ENCODE measurements at regions not wholly inside any gene's neighbourhood (a gene's known extent, or its start where the extent isn't known, plus 50 kb on each side); places are given as distances from the start of the nearest gene placed in this dataset.

- Histone ChIP-seq H3K36me3 (ENCODE audit: insufficient read depth, low read length) (no peaks in the 10 kb centered on the region), H4K20me1 (ENCODE audit: insufficient read depth, low read length) (no peaks in the 10 kb centered on the region), H3K79me2 (ENCODE audit: insufficient read depth, low read depth, low read length) (no peaks in the 10 kb centered on the region), H3K4me3 (ENCODE audit: low read depth, low read length, poor library complexity, severe bottlenecking) (peak overlapping the region; percentile 33), H3K4me1 (ENCODE audit: insufficient read depth, low read length, poor library complexity, severe bottlenecking) (peaks cover 68% of the 10 kb centered on the region), H3K9me3 (ENCODE audit: low read length) (no peaks in the 10 kb centered on the region), H3K9me2 (ENCODE audit: insufficient read depth, low read length) (no peaks in the 10 kb centered on the region), H2AFZ (ENCODE audit: low read length) (peak overlapping the region; percentile 73), H3K4me2 (ENCODE audit: low read length) (peak overlapping the region; percentile 81), H3K27ac (ENCODE audit: low read depth, low read length, poor library complexity, severe bottlenecking) (peak overlapping the region; percentile 51)
- DNase-seq (ENCODE audit: low spot score): no peak
- no TSS peak for BruUV-seq (replicated peaks)
- TF ChIP-seq CTCF (conservative IDR thresholded peaks at IDR 0.05; ENCODE audit: low read length): no peak
- ChIA-PET CTCF (ENCODE audit: unreplicated experiment) (interaction anchor here (1.1 kb wide), 1 partner anchor 25 kb away, joined by 3 read pairs; no protein-coding TSS in a partner anchor), POLR2A (interaction anchor here (0.6 to 1.8 kb wide), 5 partner anchors 8 to 44 kb away, joined by 3 to 9 read pairs (median 3); no protein-coding TSS in a partner anchor)
- intact Hi-C loops (cut with micrococcal nuclease; ENCODE audit: unreplicated experiment): loop anchor here (10.0 kb wide), 2 partner anchors 552 to 642 kb away; partner anchors contain the start of gene BCL2L11
These were observed 207.6 kb downstream of the ANAPC1 start for GRCh38 chr2:111676291-111676822.

GRCh38 chr2:111678161-111678560 is 205.8 kb downstream of the ANAPC1 start:
- ChIA-PET CTCF (ENCODE audit: unreplicated experiment) (interaction anchor here (0.6 kb wide), 1 partner anchor 35 kb away, joined by 3 read pairs; no protein-coding TSS in a partner anchor), POLR2A (interaction anchor here (0.6 to 2.0 kb wide), 8 partner anchors 9 to 532 kb away, joined by 3 to 8 read pairs (median 4); no protein-coding TSS in a partner anchor)
- Histone ChIP-seq H3K27ac (ENCODE audit: low read depth, low read length, poor library complexity, severe bottlenecking) (peak overlapping the region; percentile 51), H3K9me3 (ENCODE audit: low read length) (no peaks in the 10 kb centered on the region), H3K4me2 (ENCODE audit: low read length) (peak overlapping the region; percentile 81), H3K9me2 (ENCODE audit: insufficient read depth, low read length) (no peaks in the 10 kb centered on the region), H3K4me1 (ENCODE audit: insufficient read depth, low read length, poor library complexity, severe bottlenecking) (peaks cover 61% of the 10 kb centered on the region), H3K79me2 (ENCODE audit: insufficient read depth, low read depth, low read length) (no peaks in the 10 kb centered on the region), H4K20me1 (ENCODE audit: insufficient read depth, low read length) (no peaks in the 10 kb centered on the region), H3K36me3 (ENCODE audit: insufficient read depth, low read length) (no peaks in the 10 kb centered on the region), H2AFZ (ENCODE audit: low read length) (peak overlapping the region; percentile 73), H3K4me3 (ENCODE audit: low read depth, low read length, poor library complexity, severe bottlenecking) (peak overlapping the region; percentile 6)
- intact Hi-C loops (cut with micrococcal nuclease; ENCODE audit: unreplicated experiment): loop anchor here (10.0 kb wide), 2 partner anchors 553 to 643 kb away; partner anchors contain the start of gene BCL2L11
- TF ChIP-seq EZH2phosphoT487 (IDR thresholded peaks at IDR 0.05; ENCODE audit: borderline replicate concordance, low read depth, low read length) (no peak), CTCF (conservative IDR thresholded peaks at IDR 0.05; ENCODE audit: low read length) (no peak)
- peak; percentile 50 for DNase-seq (ENCODE audit: low spot score)
- BruUV-seq (replicated peaks): no TSS peak

GRCh38 chr2:111678651-111679050 is 205.3 kb downstream of the ANAPC1 start:
- peak overlapping the region; percentile 51 for H3K27ac ChIP-seq (ENCODE audit: low read depth, low read length, poor library complexity, severe bottlenecking)
- BruUV-seq (replicated peaks): no TSS peak
- H3K4me2 ChIP-seq (ENCODE audit: low read length): peak overlapping the region; percentile 81
- peak overlapping the region; percentile 6 for H3K4me3 ChIP-seq (ENCODE audit: low read depth, low read length, poor library complexity, severe bottlenecking)
- CTCF ChIA-PET (ENCODE audit: unreplicated experiment): interaction anchor here (0.6 kb wide), 1 partner anchor 626 kb away, joined by 6 read pairs; no protein-coding TSS in a partner anchor
- H2AFZ ChIP-seq (ENCODE audit: low read length): peak overlapping the region; percentile 73
- POLR2A ChIA-PET: interaction anchor here (0.7 to 2.0 kb wide), 6 partner anchors 9 to 533 kb away, joined by 3 to 8 read pairs (median 5); no protein-coding TSS in a partner anchor
- TF ChIP-seq EZH2phosphoT487 (IDR thresholded peaks at IDR 0.05; ENCODE audit: borderline replicate concordance, low read depth, low read length) (no peak), CTCF (conservative IDR thresholded peaks at IDR 0.05; ENCODE audit: low read length) (no peak)
- DNase-seq (ENCODE audit: low spot score): no peak
- H3K79me2 ChIP-seq (ENCODE audit: insufficient read depth, low read depth, low read length): no peaks in the 10 kb centered on the region
- no peaks in the 10 kb centered on the region for H3K36me3 ChIP-seq (ENCODE audit: insufficient read depth, low read length)
- H3K4me1 ChIP-seq (ENCODE audit: insufficient read depth, low read length, poor library complexity, severe bottlenecking): peaks cover 58% of the 10 kb centered on the region
- intact Hi-C loops (cut with micrococcal nuclease; ENCODE audit: unreplicated experiment): loop anchor here (10.0 kb wide), 2 partner anchors 554 to 644 kb away; partner anchors contain the start of gene BCL2L11
- H4K20me1 ChIP-seq (ENCODE audit: insufficient read depth, low read length): no peaks in the 10 kb centered on the region
- H3K9me2 ChIP-seq (ENCODE audit: insufficient read depth, low read length): no peaks in the 10 kb centered on the region
- no peaks in the 10 kb centered on the region for H3K9me3 ChIP-seq (ENCODE audit: low read length)
